Keratinocyte (primary cell): ENCODE measurements at regions not wholly inside any gene's neighbourhood (a gene's known extent, or its start where the extent isn't known, plus 50 kb on each side); places are given as distances from the start of the nearest gene placed in this dataset.

Experiments used
- DNase-seq: peaks from one replicate; pipeline ENCODE4 v3.0.0-alpha.2; 2011; ENCODE audit warnings: low read depth, missing footprints, low spot score
- FAIRE-seq: peaks from 2 replicates; lab custom pipeline; 2011; peaks lifted over from hg19 to GRCh38; lab: Jason Lieb, UNC
- H2AFZ ChIP-seq: 2 replicates; pipeline ENCODE4 v1.6.0; 2012; ENCODE audit warnings: low read length, control low read depth, inconsistent platforms; ENCODE audit not compliant: control insufficient read depth
- H3K27ac ChIP-seq: 2 replicates; pipeline ENCODE4 v1.5.1; 2011; ENCODE audit warnings: low read length; ENCODE audit not compliant: control insufficient read depth, insufficient read depth
- H3K27me3 ChIP-seq: 3 replicates; pipeline ENCODE4 v1.6.0; 2011; ENCODE audit warnings: low read length; ENCODE audit not compliant: control insufficient read depth, insufficient read depth; ENCODE audit errors: extremely low read depth
- H3K36me3 ChIP-seq, 2 experiments: 2 replicates in 1 of 2; 3 replicates in 1 of 2; pipeline ENCODE4 v1.5.1; 2011; ENCODE audit warnings: low read length in 2 of 2, mild to moderate bottlenecking in 1 of 2; ENCODE audit not compliant: control insufficient read depth in 2 of 2, insufficient read depth in 2 of 2; ENCODE audit errors: extremely low read depth in 1 of 2
- H3K4me1 ChIP-seq: 3 replicates; pipeline ENCODE4 v1.5.1; 2011; ENCODE audit warnings: low read length; ENCODE audit not compliant: control insufficient read depth, insufficient read depth; ENCODE audit errors: extremely low read depth
- H3K4me2 ChIP-seq: 3 replicates; pipeline ENCODE4 v1.6.0; 2011; ENCODE audit warnings: low read depth, low read length; ENCODE audit not compliant: control insufficient read depth, insufficient read depth; ENCODE audit errors: extremely low read depth
- H3K4me3 ChIP-seq, 3 experiments: fragments of 200-600 bp in 1 of 3; sonication (generic) in 1 of 3; 2 replicates in 2 of 3; 3 replicates in 1 of 3; pipeline ENCODE4 v1.5.1; 2011 to 2016; ENCODE audit warnings: low read length in 3 of 3, mild to moderate bottlenecking in 3 of 3, control low read depth in 2 of 3, inconsistent platforms in 1 of 3, low read depth in 1 of 3, mixed read lengths in 1 of 3, mixed run types in 1 of 3, moderate library complexity in 1 of 3; ENCODE audit not compliant: control insufficient read depth in 2 of 3, insufficient read depth in 2 of 3; ENCODE audit errors: extremely low read depth in 1 of 3
- H3K79me2 ChIP-seq: 2 replicates; pipeline ENCODE4 v1.6.0; 2012; ENCODE audit warnings: low read length; ENCODE audit not compliant: control insufficient read depth, insufficient read depth
- H3K9ac ChIP-seq: 3 replicates; pipeline ENCODE4 v1.6.0; 2011; ENCODE audit warnings: low read length; ENCODE audit not compliant: control insufficient read depth, insufficient read depth; ENCODE audit errors: extremely low read depth
- H3K9me1 ChIP-seq: 3 replicates; pipeline ENCODE4 v1.6.0; 2011; ENCODE audit warnings: low read length; ENCODE audit not compliant: control insufficient read depth, insufficient read depth; ENCODE audit errors: extremely low read depth
- H3K9me3 ChIP-seq: 2 replicates; pipeline ENCODE4 v1.5.1; 2012; ENCODE audit warnings: low read depth, low read length; ENCODE audit not compliant: control insufficient read depth
- H4K20me1 ChIP-seq: 3 replicates; pipeline ENCODE4 v1.6.0; 2011; ENCODE audit warnings: low read length; ENCODE audit not compliant: control insufficient read depth, insufficient read depth; ENCODE audit errors: extremely low read depth
- EZH2 ChIP-seq: IDR thresholded peaks from one replicate; pipeline ENCODE4 v1.6.1; 2012; ENCODE audit warnings: inconsistent platforms, mild to moderate bottlenecking, low read length, moderate library complexity
- dilution Hi-C: fragments of 300-500 bp; cut with MboI; formaldehyde crosslinking; loops from one replicate; pipeline ENCODE4 v1.7.0; 2020; ENCODE audit warnings: low sequenced_read_pairs; ENCODE audit not compliant: extremely low pct_ligation_motif_present
- TF ChIP-seq, protein P1 (sequence below), 3 experiments: IDR thresholded peaks in 1 of 3; conservative IDR thresholded peaks in 1 of 3; optimal IDR thresholded peaks in 1 of 3; 2 replicates in 2 of 3; 3 replicates in 1 of 3; pipeline versions ENCODE3 to v1.5.1; 2011; ENCODE audit warnings: low read length in 3 of 3, mild to moderate bottlenecking in 3 of 3, moderate library complexity in 2 of 3, control low read depth in 1 of 3, inconsistent platforms in 1 of 3; ENCODE audit not compliant: insufficient read depth in 2 of 3; ENCODE audit errors: extremely low read depth in 1 of 3

DNA sequence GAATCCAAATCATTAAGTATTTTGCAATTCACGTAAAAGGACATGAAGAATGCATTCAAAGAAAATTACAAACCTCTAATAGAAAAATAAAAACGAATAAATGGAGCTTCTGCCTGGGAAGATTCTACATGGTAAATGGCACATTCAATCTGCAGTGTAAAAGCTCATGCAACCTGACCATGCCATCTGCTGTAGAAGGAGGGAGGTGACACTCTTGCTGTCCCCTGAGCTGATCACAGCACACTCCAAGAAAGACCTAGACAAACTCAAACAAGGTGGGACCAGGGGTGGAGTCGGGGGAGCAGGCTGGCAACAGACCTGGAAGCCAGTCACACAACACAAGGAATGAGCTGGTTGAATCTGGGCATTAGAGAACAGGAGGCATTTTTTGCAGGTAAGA lies 101.8 kb downstream of the BDH1 start:
- no peak overlapping the region for H3K27ac ChIP-seq
- no peaks in the 10 kb centered on the region for H3K79me2 ChIP-seq
- no peak overlapping the region for H2AFZ ChIP-seq
- H3K9ac ChIP-seq, result no peak overlapping the region
- FAIRE-seq (no peak), DNase-seq (no peak)
- H3K9me1 ChIP-seq, result peaks cover 2% of the 10 kb centered on the region
- H3K27me3 ChIP-seq, result no peaks in the 10 kb centered on the region
- peaks cover 20% of the 10 kb centered on the region for H3K4me1 ChIP-seq
- TF ChIP-seq, protein P1, sequence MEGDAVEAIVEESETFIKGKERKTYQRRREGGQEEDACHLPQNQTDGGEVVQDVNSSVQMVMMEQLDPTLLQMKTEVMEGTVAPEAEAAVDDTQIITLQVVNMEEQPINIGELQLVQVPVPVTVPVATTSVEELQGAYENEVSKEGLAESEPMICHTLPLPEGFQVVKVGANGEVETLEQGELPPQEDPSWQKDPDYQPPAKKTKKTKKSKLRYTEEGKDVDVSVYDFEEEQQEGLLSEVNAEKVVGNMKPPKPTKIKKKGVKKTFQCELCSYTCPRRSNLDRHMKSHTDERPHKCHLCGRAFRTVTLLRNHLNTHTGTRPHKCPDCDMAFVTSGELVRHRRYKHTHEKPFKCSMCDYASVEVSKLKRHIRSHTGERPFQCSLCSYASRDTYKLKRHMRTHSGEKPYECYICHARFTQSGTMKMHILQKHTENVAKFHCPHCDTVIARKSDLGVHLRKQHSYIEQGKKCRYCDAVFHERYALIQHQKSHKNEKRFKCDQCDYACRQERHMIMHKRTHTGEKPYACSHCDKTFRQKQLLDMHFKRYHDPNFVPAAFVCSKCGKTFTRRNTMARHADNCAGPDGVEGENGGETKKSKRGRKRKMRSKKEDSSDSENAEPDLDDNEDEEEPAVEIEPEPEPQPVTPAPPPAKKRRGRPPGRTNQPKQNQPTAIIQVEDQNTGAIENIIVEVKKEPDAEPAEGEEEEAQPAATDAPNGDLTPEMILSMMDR (optimal IDR thresholded peaks at IDR 0.05 in 1 of 3, IDR thresholded peaks at IDR 0.05 in 1 of 3, conservative IDR thresholded peaks at IDR 0.05 in 1 of 3; ENCODE audit: extremely low read depth in 1 of 3, insufficient read depth in 2 of 3, low read length in 3 of 3), result peak in 1 of 3 experiments; percentile 62
- no peak for TF ChIP-seq EZH2
- no peaks in the 10 kb centered on the region for H4K20me1 ChIP-seq
- H3K36me3 ChIP-seq, result no peaks in the 10 kb centered on the region
- no peaks in the 10 kb centered on the region for H3K9me3 ChIP-seq
- H3K4me2 ChIP-seq, result no peak overlapping the region
- dilution Hi-C loops, result no loop called here
- no peak overlapping the region for H3K4me3 ChIP-seq

DNA sequence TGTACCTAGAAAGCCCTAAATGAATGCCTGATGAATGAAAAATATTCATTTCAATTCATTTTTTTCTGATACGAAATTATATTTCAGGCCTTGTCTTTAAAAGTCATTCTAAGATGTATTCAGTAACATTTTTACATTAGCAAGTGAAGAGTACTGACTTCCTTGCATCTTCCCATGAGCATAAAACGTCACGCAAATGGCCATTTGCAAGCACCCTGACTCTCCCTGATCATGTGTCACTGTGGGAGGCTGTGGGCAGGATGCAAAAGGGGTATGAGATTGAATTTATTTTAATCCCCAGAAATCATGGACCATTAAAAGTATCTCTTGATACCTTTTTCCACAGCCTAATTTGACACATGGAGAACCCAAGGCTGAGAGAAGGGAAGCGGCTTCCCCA lies 105.0 kb downstream of the BDH1 start:
- H3K9ac ChIP-seq, result no peak overlapping the region
- H3K36me3 ChIP-seq, result no peaks in the 10 kb centered on the region
- no peaks in the 10 kb centered on the region for H3K9me3 ChIP-seq
- no peaks in the 10 kb centered on the region for H3K79me2 ChIP-seq
- no peak overlapping the region for H3K4me2 ChIP-seq
- TF ChIP-seq, protein P1 (optimal IDR thresholded peaks at IDR 0.05 in 1 of 3, IDR thresholded peaks at IDR 0.05 in 1 of 3, conservative IDR thresholded peaks at IDR 0.05 in 1 of 3; ENCODE audit: extremely low read depth in 1 of 3, insufficient read depth in 2 of 3, low read length in 3 of 3), result no peak
- TF ChIP-seq EZH2, result no peak
- H2AFZ ChIP-seq, result no peak overlapping the region
- no peak for DNase-seq
- no peaks in the 10 kb centered on the region for H4K20me1 ChIP-seq
- H3K4me3 ChIP-seq, result no peak overlapping the region
- no peak overlapping the region for H3K27ac ChIP-seq
- no peak for FAIRE-seq
- dilution Hi-C loops, result no loop called here
- no peaks in the 10 kb centered on the region for H3K4me1 ChIP-seq
- H3K27me3 ChIP-seq, result peaks cover 3% of the 10 kb centered on the region
- H3K9me1 ChIP-seq, result no peaks in the 10 kb centered on the region
